CD8-positive, alpha-beta memory T cell (primary cell): ENCODE measurements at regions not wholly inside any gene's neighbourhood (a gene's known extent, or its start where the extent isn't known, plus 50 kb on each side); places are given as distances from the start of the nearest gene placed in this dataset.

ENCODE experiments used
- CTCF ChIA-PET: fragments of 350-600 bp; sonication (Branson Sonifier 250); formaldehyde crosslinking; loops from one replicate; lab custom pipeline; 2021; ENCODE audit warnings: antibody characterized with exemption; lab: Charles Lee
- POLR2A ChIA-PET: fragments of 350-600 bp; sonication (Branson Sonifier 250); formaldehyde crosslinking; loops from one replicate; lab custom pipeline; 2021; ENCODE audit warnings: antibody characterized with exemption; lab: Charles Lee
- DNase-seq, 5 donors: peaks; one replicate each; pipeline versions ENCODE4 v3.0.0 to v3.0.0-alpha.2; 2020 to 2022; ENCODE audit warnings: mixed read lengths in 1 of 5
- H3K27ac ChIP-seq: one replicate; pipeline ENCODE4 v1.7.0; 2013; ENCODE audit warnings: low read depth, mild to moderate bottlenecking, low read length, moderate library complexity
- H3K27me3 ChIP-seq: 2 replicates; pipeline ENCODE4 v1.7.0; 2013; ENCODE audit warnings: low read length, mild to moderate bottlenecking; ENCODE audit not compliant: insufficient read depth, poor library complexity, severe bottlenecking
- H3K36me3 ChIP-seq: 2 replicates; pipeline ENCODE4 v1.7.0; 2013; ENCODE audit warnings: mild to moderate bottlenecking, low read length, moderate library complexity; ENCODE audit not compliant: insufficient read depth
- H3K4me1 ChIP-seq: 2 replicates; pipeline ENCODE4 v1.7.0; 2013; ENCODE audit warnings: mild to moderate bottlenecking, low read length, moderate library complexity; ENCODE audit not compliant: insufficient read depth
- H3K4me3 ChIP-seq: 2 replicates; pipeline ENCODE4 v1.7.0; 2013; ENCODE audit warnings: mild to moderate bottlenecking, low read length
- H3K9me3 ChIP-seq: 2 replicates; pipeline ENCODE4 v1.7.0; 2013; ENCODE audit warnings: mild to moderate bottlenecking, low read length
- H3K27ac Mint-ChIP-seq, 8 donors: one replicate each; pipeline ENCODE4 v1.8.0; 2020 to 2021; ENCODE audit warnings: mixed read lengths in 8 of 8, mild to moderate bottlenecking in 6 of 8, inconsistent platforms in 3 of 8, moderate library complexity in 3 of 8
- H3K27me3 Mint-ChIP-seq, 2 donors: one replicate each; pipeline ENCODE4 v1.8.0; 2020 to 2021; ENCODE audit warnings: mixed read lengths in 2 of 2, mild to moderate bottlenecking in 1 of 2, moderate library complexity in 1 of 2
- H3K36me3 Mint-ChIP-seq, 3 donors: one replicate each; pipeline ENCODE4 v1.8.0; 2020 to 2021; ENCODE audit warnings: mixed read lengths in 3 of 3, inconsistent platforms in 1 of 3, mild to moderate bottlenecking in 1 of 3
- H3K4me1 Mint-ChIP-seq, 3 donors: one replicate each; pipeline ENCODE4 v1.8.0; 2020 to 2021; ENCODE audit warnings: mixed read lengths in 3 of 3, inconsistent platforms in 1 of 3, mild to moderate bottlenecking in 1 of 3
- H3K4me3 Mint-ChIP-seq, 7 donors: one replicate each; pipeline ENCODE4 v1.8.0; 2020 to 2021; ENCODE audit warnings: mixed read lengths in 7 of 7, mild to moderate bottlenecking in 6 of 7, moderate library complexity in 4 of 7, inconsistent platforms in 2 of 7
- H3K9me3 Mint-ChIP-seq, 5 donors: one replicate each; pipeline ENCODE4 v1.8.0; 2020 to 2022; ENCODE audit warnings: mixed read lengths in 5 of 5, mild to moderate bottlenecking in 3 of 5, moderate library complexity in 2 of 5, inconsistent platforms in 1 of 5

DNA sequence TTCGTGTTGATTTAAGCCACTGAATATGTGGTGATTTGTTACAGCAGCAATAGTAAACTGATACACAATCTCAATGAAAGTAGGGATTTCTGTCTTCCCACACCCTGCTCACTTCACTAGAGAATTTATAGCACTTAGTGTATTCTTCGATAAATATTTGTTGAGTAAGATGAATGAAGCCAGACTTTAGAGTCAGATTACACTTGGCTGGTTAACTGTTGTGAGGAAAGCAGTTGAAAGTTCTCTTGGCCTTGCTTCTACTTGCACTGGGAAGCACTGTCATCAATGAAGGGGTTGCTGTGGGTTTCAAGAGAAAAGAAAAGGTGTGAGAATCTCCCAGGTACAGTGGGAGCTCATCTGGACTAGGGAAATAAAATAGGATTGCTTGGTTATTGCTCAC is 82.1 kb upstream of the IGFBP3 start:
- ChIA-PET CTCF (no interaction called here), POLR2A (no interaction called here)
- no peaks in the 10 kb centered on the region for H3K27me3 ChIP-seq
- H3K36me3 ChIP-seq, result no peaks in the 10 kb centered on the region
- no peaks in the 10 kb centered on the region for H3K4me1 ChIP-seq
- Mint-ChIP-seq H3K9me3 (peaks cover 0 to 26% (median 12%) of the 10 kb centered on the region in 5 donors), H3K27ac (no peak overlapping the region), H3K4me3 (no peak overlapping the region), H3K27me3 (no peaks in the 10 kb centered on the region), H3K4me1 (no peaks in the 10 kb centered on the region), H3K36me3 (no peaks in the 10 kb centered on the region)
- no peak overlapping the region for H3K27ac ChIP-seq
- no peak overlapping the region for H3K4me3 ChIP-seq
- no peaks in the 10 kb centered on the region for H3K9me3 ChIP-seq
- no peak for DNase-seq

DNA sequence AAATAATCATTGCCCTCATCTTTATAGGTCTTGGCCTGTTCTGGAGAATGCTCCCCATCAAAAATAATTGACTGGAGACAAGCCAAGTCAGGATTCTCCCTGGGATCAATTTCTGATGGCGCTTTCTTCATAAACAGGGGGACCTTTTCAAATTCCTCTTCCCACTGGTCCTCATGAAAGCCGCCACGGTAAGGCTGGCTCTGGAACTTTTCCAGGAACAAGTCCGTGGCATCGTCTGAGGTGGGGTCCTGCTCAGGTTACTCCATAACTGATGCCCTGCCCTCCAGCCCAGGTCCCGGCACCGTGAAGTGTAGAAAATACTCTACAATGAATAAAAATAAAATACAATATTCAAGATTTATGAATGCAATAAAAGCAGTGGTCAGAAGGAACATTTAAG is 79.4 kb upstream of the IGFBP3 start:
- ChIA-PET CTCF (no interaction called here), POLR2A (no interaction called here)
- H3K27ac ChIP-seq, result no peak overlapping the region
- Mint-ChIP-seq H3K4me1 (no peaks in the 10 kb centered on the region), H3K36me3 (peaks cover 0 to 5% (median 0%) of the 10 kb centered on the region in 3 donors), H3K9me3 (peaks cover 14 to 46% (median 27%) of the 10 kb centered on the region in 5 donors), H3K27me3 (no peaks in the 10 kb centered on the region), H3K27ac (no peak overlapping the region), H3K4me3 (no peak overlapping the region)
- H3K27me3 ChIP-seq, result no peaks in the 10 kb centered on the region
- H3K4me3 ChIP-seq, result no peak overlapping the region
- H3K36me3 ChIP-seq, result no peaks in the 10 kb centered on the region
- no peaks in the 10 kb centered on the region for H3K4me1 ChIP-seq
- no peaks in the 10 kb centered on the region for H3K9me3 ChIP-seq
- no peak for DNase-seq

DNA sequence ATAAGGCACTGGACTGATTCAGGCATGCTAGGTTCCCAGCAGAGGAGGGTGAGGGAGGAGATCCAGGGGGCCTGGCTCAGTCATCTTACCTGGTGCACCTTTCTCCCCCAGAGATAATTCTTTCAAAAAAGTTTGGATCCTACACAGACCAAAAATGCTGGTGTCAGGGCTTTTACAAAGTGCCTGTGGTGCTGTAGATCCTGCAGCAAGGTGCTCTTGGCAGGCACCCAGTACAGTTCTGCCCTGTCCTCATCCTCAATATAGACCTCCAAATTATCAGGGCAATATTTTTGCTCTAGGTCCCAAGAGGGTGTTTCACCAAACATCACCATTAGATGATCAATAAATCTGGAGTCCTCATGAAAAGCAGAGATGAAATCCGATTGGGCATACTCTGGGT is 78.5 kb upstream of the IGFBP3 start:
- no peak for DNase-seq
- no peak overlapping the region for H3K27ac Mint-ChIP-seq
- POLR2A ChIA-PET, result no interaction called here
- peaks cover 0 to 6% (median 0%) of the 10 kb centered on the region in 3 donors for H3K36me3 Mint-ChIP-seq
- H3K4me1 ChIP-seq, result no peaks in the 10 kb centered on the region
- no peaks in the 10 kb centered on the region for H3K27me3 ChIP-seq
- no peak overlapping the region for H3K4me3 ChIP-seq
- H3K4me3 Mint-ChIP-seq, result no peak overlapping the region
- no peaks in the 10 kb centered on the region for H3K36me3 ChIP-seq
- CTCF ChIA-PET, result no interaction called here
- no peaks in the 10 kb centered on the region for H3K9me3 ChIP-seq
- H3K27ac ChIP-seq, result no peak overlapping the region
- H3K27me3 Mint-ChIP-seq, result no peaks in the 10 kb centered on the region
- H3K9me3 Mint-ChIP-seq, result peaks cover 17 to 52% (median 34%) of the 10 kb centered on the region in 5 donors
- H3K4me1 Mint-ChIP-seq, result no peaks in the 10 kb centered on the region

DNA sequence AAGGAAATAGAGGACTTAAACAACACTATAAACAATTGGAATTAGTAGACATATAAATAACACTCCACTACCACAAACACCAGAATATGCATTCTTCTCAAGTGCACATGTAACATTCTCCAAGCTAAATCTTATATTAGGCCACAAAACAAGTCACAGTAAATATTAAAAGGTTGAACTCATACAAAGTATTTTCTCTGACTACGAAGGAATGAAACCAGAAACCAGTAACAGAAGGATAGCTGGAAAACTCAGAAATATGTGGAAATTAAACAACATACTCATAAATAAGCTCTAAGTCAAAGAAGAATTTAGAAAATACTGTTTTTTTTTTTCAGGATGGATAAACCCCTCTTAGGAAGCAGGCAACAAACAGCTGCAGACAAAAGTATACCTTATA is 77.4 kb upstream of the IGFBP3 start:
- Histone ChIP-seq H3K9me3 (no peaks in the 10 kb centered on the region), H3K36me3 (no peaks in the 10 kb centered on the region), H3K27me3 (no peaks in the 10 kb centered on the region), H3K4me1 (no peaks in the 10 kb centered on the region), H3K4me3 (no peak overlapping the region), H3K27ac (no peak overlapping the region)
- Mint-ChIP-seq H3K36me3 (peaks cover 0 to 14% (median 6%) of the 10 kb centered on the region in 3 donors), H3K9me3 (peaks cover 17 to 45% (median 32%) of the 10 kb centered on the region in 5 donors), H3K4me1 (no peaks in the 10 kb centered on the region), H3K4me3 (no peak overlapping the region), H3K27me3 (no peaks in the 10 kb centered on the region), H3K27ac (no peak overlapping the region)
- ChIA-PET POLR2A (no interaction called here), CTCF (no interaction called here)
- no peak for DNase-seq

DNA sequence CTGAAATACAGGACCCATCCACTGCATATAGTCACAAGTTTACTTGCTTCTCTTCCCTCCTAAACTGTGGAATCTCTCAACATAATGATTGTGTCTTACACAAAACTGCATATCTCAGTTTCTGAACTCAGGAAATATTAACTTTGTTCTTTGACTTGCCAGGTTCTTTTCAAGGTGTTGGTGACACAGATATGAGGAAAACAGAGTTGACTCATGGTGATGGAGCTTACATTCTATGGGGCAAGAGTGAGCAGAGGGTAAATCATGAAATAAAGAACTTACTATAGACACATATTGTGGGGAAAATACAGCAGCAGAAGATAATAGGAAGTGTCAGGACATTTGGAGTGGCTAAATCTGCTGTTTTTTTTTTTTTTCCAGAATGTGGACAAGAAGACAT is 72.5 kb upstream of the IGFBP3 start:
- H3K27me3 Mint-ChIP-seq, result peaks cover 0 to 2% of the 10 kb centered on the region in 2 donors
- peaks cover 17 to 34% (median 24%) of the 10 kb centered on the region in 5 donors for H3K9me3 Mint-ChIP-seq
- H3K36me3 Mint-ChIP-seq, result peaks cover 0 to 29% (median 8%) of the 10 kb centered on the region in 3 donors
- ChIA-PET POLR2A (no interaction called here), CTCF (no interaction called here)
- no peak overlapping the region for H3K4me3 ChIP-seq
- H3K4me1 ChIP-seq, result no peaks in the 10 kb centered on the region
- H3K9me3 ChIP-seq, result no peaks in the 10 kb centered on the region
- H3K27ac Mint-ChIP-seq, result no peak overlapping the region
- no peak for DNase-seq
- H3K27me3 ChIP-seq, result no peaks in the 10 kb centered on the region
- no peaks in the 10 kb centered on the region for H3K4me1 Mint-ChIP-seq
- H3K36me3 ChIP-seq, result no peaks in the 10 kb centered on the region
- H3K27ac ChIP-seq, result no peak overlapping the region
- no peak overlapping the region for H3K4me3 Mint-ChIP-seq

DNA sequence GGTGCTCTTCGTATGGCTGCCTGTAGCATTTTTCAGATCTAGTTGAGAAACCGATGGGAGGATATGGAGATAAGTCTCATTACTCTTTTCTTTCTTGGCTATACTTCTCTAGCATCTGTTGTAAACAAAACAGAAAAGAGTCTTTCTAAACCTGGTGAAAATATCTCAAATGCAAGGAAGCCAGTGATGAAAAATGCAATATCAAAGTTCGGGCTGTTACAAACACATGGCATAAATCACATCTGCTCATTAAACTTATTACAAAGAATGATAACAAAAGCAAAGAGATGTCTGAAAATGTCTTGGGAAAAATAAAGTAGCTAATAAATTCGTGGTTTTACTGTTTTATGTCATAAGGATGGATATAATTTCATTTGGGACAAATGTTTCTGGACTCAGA is 71.8 kb upstream of the IGFBP3 start:
- H3K4me1 ChIP-seq, result no peaks in the 10 kb centered on the region
- H3K4me3 ChIP-seq, result no peak overlapping the region
- H3K36me3 ChIP-seq, result no peaks in the 10 kb centered on the region
- CTCF ChIA-PET, result no interaction called here
- no peaks in the 10 kb centered on the region for H3K27me3 ChIP-seq
- no peaks in the 10 kb centered on the region for H3K9me3 ChIP-seq
- no peak overlapping the region for H3K27ac Mint-ChIP-seq
- no peak for DNase-seq
- H3K4me3 Mint-ChIP-seq, result no peak overlapping the region
- H3K4me1 Mint-ChIP-seq, result no peaks in the 10 kb centered on the region
- peaks cover 17 to 26% (median 18%) of the 10 kb centered on the region in 5 donors for H3K9me3 Mint-ChIP-seq
- no peak overlapping the region for H3K27ac ChIP-seq
- POLR2A ChIA-PET, result no interaction called here
- H3K27me3 Mint-ChIP-seq, result peaks cover 0 to 2% of the 10 kb centered on the region in 2 donors
- peaks cover 0 to 29% (median 8%) of the 10 kb centered on the region in 3 donors for H3K36me3 Mint-ChIP-seq

DNA sequence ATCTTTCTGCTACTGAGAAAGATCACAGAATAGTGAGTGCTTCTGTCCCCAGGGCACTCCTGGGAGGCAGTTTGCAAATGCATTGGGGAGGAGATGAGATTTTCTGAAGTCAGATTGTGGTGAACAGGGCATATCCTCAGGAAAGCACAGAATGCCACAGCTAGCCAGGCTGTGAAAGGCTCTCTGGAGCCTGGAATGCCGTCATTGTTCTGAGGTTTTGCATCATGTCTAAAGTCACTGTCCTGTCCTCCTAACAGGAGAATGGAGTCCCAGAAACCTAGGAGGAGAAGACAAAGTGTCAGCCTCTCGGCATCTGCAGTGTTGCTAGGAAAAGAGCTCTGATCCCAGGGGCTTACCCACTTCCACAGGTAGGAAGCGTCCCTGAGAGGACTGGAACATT is 69.2 kb upstream of the IGFBP3 start:
- CTCF ChIA-PET, result no interaction called here
- Histone ChIP-seq H3K4me3 (no peak overlapping the region), H3K36me3 (no peaks in the 10 kb centered on the region), H3K27ac (no peak overlapping the region), H3K9me3 (no peaks in the 10 kb centered on the region), H3K4me1 (no peaks in the 10 kb centered on the region), H3K27me3 (no peaks in the 10 kb centered on the region)
- H3K9me3 Mint-ChIP-seq, result peaks cover 1 to 11% (median 7%) of the 10 kb centered on the region in 5 donors
- peaks cover 0 to 3% of the 10 kb centered on the region in 2 donors for H3K27me3 Mint-ChIP-seq
- H3K4me3 Mint-ChIP-seq, result no peak overlapping the region
- peaks cover 0 to 24% (median 8%) of the 10 kb centered on the region in 3 donors for H3K36me3 Mint-ChIP-seq
- DNase-seq, result no peak
- H3K4me1 Mint-ChIP-seq, result no peaks in the 10 kb centered on the region
- H3K27ac Mint-ChIP-seq, result no peak overlapping the region
- POLR2A ChIA-PET, result no interaction called here

DNA sequence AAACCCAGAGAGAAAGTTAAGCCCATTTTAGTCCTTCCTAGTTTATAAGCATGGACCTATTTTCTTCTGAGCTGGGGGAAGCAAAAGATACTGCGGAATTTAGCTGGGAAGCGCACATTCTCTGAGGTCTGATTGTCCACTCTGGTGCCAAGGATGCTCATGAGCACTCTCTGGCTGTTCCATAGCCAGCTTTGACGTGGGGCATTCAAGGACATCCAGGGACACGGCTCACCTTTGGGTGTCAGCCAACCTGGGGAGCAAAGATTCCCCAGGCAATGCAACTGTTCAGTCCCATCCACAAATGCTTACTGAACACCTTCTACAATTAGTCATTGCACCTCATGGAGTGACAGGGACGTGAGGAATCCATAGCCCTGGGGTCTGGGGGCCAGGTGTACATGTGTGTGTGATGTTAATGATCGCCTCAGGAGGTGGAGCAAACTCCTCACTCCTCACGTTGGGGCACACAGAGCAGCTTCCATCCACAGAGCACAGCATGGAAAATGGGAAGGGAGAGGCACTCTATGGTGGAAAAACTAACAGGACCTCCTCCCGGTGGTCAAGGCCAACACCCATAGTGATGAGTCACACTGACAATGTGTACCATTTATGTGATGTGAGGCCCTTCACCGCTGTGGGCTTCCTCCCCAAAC is 67.5 kb upstream of the IGFBP3 start:
- DNase-seq, result no peak
- no peak overlapping the region for H3K4me3 Mint-ChIP-seq
- Histone ChIP-seq H3K9me3 (no peaks in the 10 kb centered on the region), H3K27me3 (no peaks in the 10 kb centered on the region), H3K36me3 (no peaks in the 10 kb centered on the region), H3K27ac (no peak overlapping the region), H3K4me3 (no peak overlapping the region), H3K4me1 (no peaks in the 10 kb centered on the region)
- POLR2A ChIA-PET, result no interaction called here
- peaks cover 0 to 4% of the 10 kb centered on the region in 2 donors for H3K27me3 Mint-ChIP-seq
- H3K27ac Mint-ChIP-seq, result no peak overlapping the region
- CTCF ChIA-PET, result no interaction called here
- H3K4me1 Mint-ChIP-seq, result no peaks in the 10 kb centered on the region
- H3K9me3 Mint-ChIP-seq, result peaks cover 0 to 5% (median 0%) of the 10 kb centered on the region in 5 donors
- H3K36me3 Mint-ChIP-seq, result peaks cover 0 to 15% (median 2%) of the 10 kb centered on the region in 3 donors
